ENCODE measurements at regions not wholly inside any gene's neighbourhood (a gene's known extent, or its start where the extent isn't known, plus 50 kb on each side); places are given as distances from the start of the nearest gene placed in this dataset.

DNA sequence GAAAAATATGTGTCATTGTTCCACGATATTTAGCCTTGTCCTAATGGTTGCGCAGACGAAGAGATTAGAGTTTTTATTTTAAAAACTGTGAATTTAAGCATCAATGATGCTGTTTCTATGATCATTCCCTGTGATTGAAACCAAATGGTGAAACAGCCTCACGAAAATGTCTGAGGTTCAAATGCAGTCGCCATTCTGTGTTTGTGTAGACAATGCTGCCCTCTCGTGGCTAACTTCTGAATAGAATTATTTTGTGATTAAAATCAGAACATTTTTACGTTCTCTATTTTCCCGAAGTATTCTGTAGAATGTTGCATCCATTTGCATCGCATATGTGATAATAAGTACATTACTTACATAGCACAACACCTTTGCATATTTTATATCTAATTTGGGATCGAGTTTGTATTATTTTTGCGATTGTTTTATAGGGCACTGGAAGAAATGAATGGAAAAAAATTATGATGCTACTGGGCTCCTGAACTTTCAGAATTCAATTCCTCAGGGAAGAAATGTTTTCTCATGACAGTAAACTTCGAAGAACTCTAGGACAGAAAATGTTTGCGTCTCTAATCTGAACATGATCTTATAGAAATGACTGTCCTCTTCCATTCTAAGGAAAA lies 54.8 kb upstream of the CREB1 start (continued):
- TF ChIP-seq NR4A1 (CRISPR knock-in tag; IDR thresholded peaks at IDR 0.05) (no peak), NR4A1 (tag; IDR thresholded peaks at IDR 0.05) (no peak), MAX (CRISPR knock-in tag; IDR thresholded peaks at IDR 0.05) (no peak), STAT5A (IDR thresholded peaks at IDR 0.05; ENCODE audit: borderline replicate concordance, low read length) (no peak), HLTF (IDR thresholded peaks at IDR 0.05) (no peak), HMG20B (CRISPR knock-in tag; IDR thresholded peaks at IDR 0.05) (no peak), CAMTA2 (CRISPR knock-in tag; conservative IDR thresholded peaks at IDR 0.05) (no peak), MAFF (IDR thresholded peaks at IDR 0.05; ENCODE audit: low read length) (no peak), CBX1 (IDR thresholded peaks at IDR 0.05; ENCODE audit: low read depth) (no peak), ARID1B (IDR thresholded peaks at IDR 0.05) (no peak)
- TF ChIP-seq, protein P1, sequence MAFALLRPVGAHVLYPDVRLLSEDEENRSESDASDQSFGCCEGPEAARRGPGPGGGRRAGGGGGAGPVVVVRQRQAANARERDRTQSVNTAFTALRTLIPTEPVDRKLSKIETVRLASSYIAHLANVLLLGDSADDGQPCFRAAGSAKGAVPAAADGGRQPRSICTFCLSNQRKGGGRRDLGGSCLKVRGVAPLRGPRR (CRISPR knock-in tag; IDR thresholded peaks at IDR 0.05): no peak
- TF ChIP-seq, protein P2, sequence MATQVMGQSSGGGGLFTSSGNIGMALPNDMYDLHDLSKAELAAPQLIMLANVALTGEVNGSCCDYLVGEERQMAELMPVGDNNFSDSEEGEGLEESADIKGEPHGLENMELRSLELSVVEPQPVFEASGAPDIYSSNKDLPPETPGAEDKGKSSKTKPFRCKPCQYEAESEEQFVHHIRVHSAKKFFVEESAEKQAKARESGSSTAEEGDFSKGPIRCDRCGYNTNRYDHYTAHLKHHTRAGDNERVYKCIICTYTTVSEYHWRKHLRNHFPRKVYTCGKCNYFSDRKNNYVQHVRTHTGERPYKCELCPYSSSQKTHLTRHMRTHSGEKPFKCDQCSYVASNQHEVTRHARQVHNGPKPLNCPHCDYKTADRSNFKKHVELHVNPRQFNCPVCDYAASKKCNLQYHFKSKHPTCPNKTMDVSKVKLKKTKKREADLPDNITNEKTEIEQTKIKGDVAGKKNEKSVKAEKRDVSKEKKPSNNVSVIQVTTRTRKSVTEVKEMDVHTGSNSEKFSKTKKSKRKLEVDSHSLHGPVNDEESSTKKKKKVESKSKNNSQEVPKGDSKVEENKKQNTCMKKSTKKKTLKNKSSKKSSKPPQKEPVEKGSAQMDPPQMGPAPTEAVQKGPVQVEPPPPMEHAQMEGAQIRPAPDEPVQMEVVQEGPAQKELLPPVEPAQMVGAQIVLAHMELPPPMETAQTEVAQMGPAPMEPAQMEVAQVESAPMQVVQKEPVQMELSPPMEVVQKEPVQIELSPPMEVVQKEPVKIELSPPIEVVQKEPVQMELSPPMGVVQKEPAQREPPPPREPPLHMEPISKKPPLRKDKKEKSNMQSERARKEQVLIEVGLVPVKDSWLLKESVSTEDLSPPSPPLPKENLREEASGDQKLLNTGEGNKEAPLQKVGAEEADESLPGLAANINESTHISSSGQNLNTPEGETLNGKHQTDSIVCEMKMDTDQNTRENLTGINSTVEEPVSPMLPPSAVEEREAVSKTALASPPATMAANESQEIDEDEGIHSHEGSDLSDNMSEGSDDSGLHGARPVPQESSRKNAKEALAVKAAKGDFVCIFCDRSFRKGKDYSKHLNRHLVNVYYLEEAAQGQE (IDR thresholded peaks at IDR 0.05; ENCODE audit: borderline replicate concordance): peak; percentile 81
- TF ChIP-seq, protein P2 (CRISPR knock-in tag; IDR thresholded peaks at IDR 0.05; ENCODE audit: low read depth): no peak
- TF ChIP-seq, protein P3, sequence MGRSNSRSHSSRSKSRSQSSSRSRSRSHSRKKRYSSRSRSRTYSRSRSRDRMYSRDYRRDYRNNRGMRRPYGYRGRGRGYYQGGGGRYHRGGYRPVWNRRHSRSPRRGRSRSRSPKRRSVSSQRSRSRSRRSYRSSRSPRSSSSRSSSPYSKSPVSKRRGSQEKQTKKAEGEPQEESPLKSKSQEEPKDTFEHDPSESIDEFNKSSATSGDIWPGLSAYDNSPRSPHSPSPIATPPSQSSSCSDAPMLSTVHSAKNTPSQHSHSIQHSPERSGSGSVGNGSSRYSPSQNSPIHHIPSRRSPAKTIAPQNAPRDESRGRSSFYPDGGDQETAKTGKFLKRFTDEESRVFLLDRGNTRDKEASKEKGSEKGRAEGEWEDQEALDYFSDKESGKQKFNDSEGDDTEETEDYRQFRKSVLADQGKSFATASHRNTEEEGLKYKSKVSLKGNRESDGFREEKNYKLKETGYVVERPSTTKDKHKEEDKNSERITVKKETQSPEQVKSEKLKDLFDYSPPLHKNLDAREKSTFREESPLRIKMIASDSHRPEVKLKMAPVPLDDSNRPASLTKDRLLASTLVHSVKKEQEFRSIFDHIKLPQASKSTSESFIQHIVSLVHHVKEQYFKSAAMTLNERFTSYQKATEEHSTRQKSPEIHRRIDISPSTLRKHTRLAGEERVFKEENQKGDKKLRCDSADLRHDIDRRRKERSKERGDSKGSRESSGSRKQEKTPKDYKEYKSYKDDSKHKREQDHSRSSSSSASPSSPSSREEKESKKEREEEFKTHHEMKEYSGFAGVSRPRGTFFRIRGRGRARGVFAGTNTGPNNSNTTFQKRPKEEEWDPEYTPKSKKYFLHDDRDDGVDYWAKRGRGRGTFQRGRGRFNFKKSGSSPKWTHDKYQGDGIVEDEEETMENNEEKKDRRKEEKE (IDR thresholded peaks at IDR 0.05; ENCODE audit: borderline replicate concordance in 1 of 2, control insufficient read depth in 1 of 2, low read depth in 2 of 2, low read length in 1 of 2): no peak
- TF ChIP-seq, protein P4, sequence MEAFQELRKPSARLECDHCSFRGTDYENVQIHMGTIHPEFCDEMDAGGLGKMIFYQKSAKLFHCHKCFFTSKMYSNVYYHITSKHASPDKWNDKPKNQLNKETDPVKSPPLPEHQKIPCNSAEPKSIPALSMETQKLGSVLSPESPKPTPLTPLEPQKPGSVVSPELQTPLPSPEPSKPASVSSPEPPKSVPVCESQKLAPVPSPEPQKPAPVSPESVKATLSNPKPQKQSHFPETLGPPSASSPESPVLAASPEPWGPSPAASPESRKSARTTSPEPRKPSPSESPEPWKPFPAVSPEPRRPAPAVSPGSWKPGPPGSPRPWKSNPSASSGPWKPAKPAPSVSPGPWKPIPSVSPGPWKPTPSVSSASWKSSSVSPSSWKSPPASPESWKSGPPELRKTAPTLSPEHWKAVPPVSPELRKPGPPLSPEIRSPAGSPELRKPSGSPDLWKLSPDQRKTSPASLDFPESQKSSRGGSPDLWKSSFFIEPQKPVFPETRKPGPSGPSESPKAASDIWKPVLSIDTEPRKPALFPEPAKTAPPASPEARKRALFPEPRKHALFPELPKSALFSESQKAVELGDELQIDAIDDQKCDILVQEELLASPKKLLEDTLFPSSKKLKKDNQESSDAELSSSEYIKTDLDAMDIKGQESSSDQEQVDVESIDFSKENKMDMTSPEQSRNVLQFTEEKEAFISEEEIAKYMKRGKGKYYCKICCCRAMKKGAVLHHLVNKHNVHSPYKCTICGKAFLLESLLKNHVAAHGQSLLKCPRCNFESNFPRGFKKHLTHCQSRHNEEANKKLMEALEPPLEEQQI (IDR thresholded peaks at IDR 0.05): no peak

All from K562 (cell line).